Activated CD8-positive, alpha-beta memory T cell treated with anti-CD3 and anti-CD28 coated beads, Interleukin-2, amount 10 ng/mL, durations not matched to agents 7 days and 5 days (primary cell): ENCODE measurements at regions not wholly inside any gene's neighbourhood (a gene's known extent, or its start where the extent isn't known, plus 50 kb on each side); places are given as distances from the start of the nearest gene placed in this dataset.
A peak's percentile ranks its signal among the peaks of the same experiment; 100 is the strongest.

ENCODE experiments used
- ATAC-seq: fragments of 150-1000 bp; cut with Tn5 transposase; one replicate; pipeline ENCODE4 v1.10.0; 2021; ENCODE audit warnings: moderate library complexity
- CTCF ChIA-PET: fragments of 350-600 bp; sonication (Branson Sonifier 250); formaldehyde crosslinking; loops from one replicate; lab custom pipeline; 2021; ENCODE audit warnings: antibody characterized with exemption; lab: Charles Lee
- DNase-seq: peaks from one replicate; pipeline ENCODE4 v3.0.0-alpha.2; 2020
- H3K27ac Mint-ChIP-seq: one replicate; pipeline ENCODE4 v1.8.0; 2021; ENCODE audit warnings: mild to moderate bottlenecking, mixed read lengths
- H3K27me3 Mint-ChIP-seq: one replicate; pipeline ENCODE4 v1.8.0; 2021; ENCODE audit warnings: mixed read lengths
- H3K36me3 Mint-ChIP-seq: one replicate; pipeline ENCODE4 v1.8.0; 2021; ENCODE audit warnings: mild to moderate bottlenecking, mixed read lengths
- H3K4me1 Mint-ChIP-seq: one replicate; pipeline ENCODE4 v1.8.0; 2021; ENCODE audit warnings: mixed read lengths
- H3K4me3 Mint-ChIP-seq: one replicate; pipeline ENCODE4 v1.8.0; 2021; ENCODE audit warnings: mild to moderate bottlenecking, moderate library complexity, mixed read lengths
- H3K9me3 Mint-ChIP-seq: one replicate; pipeline ENCODE4 v1.8.0; 2022; ENCODE audit warnings: low read depth, mixed read lengths

DNA sequence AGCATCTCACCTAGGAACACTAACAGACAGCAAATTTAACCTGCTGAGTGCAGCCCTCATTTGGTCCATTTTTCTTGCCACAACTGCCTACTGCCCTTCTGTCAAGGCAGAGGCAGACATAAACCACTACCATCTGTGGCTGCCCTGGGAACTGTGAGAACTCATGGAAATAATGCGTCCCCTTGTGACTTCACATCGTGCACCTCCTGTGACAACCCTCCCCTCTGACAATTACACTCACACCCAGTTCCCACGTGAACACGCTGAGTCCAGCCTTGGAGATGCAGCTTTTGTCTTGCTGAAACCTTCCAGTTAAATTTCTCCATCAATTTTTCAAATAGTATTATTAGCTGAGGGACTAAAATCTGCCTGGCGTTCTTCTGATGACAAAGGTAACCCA is 193.1 kb upstream of the KLF14 start:
- DNase-seq = no peak
- Mint-ChIP-seq H3K9me3 (no peaks in the 10 kb centered on the region), H3K36me3 (peaks cover 53% of the 10 kb centered on the region), H3K4me3 (no peak overlapping the region), H3K27me3 (no peaks in the 10 kb centered on the region), H3K4me1 (peaks cover 86% of the 10 kb centered on the region), H3K27ac (peak overlapping the region; percentile 88)
- CTCF ChIA-PET = interaction anchor here (1.3 to 2.7 kb wide), 5 partner anchors 11 to 30 kb away, joined by 3 to 16 read pairs (median 4); no protein-coding TSS in a partner anchor
- peak; percentile 24 for ATAC-seq

- ATAC-seq = no peak
- peaks cover 86% of the 10 kb centered on the region for H3K4me1 Mint-ChIP-seq
- no peaks in the 10 kb centered on the region for H3K9me3 Mint-ChIP-seq
- H3K4me3 Mint-ChIP-seq = no peak overlapping the region
- peak overlapping the region; percentile 88 for H3K27ac Mint-ChIP-seq
- no peaks in the 10 kb centered on the region for H3K27me3 Mint-ChIP-seq
- peaks cover 53% of the 10 kb centered on the region for H3K36me3 Mint-ChIP-seq
- DNase-seq = no peak
- CTCF ChIA-PET = interaction anchor here (0.9 to 2.7 kb wide), 7 partner anchors 10 to 31 kb away, joined by 3 to 16 read pairs (median 4); no protein-coding TSS in a partner anchor
Observed at GRCh38 chr7:130927564-130927963, 193.6 kb upstream of the KLF14 start.

DNA sequence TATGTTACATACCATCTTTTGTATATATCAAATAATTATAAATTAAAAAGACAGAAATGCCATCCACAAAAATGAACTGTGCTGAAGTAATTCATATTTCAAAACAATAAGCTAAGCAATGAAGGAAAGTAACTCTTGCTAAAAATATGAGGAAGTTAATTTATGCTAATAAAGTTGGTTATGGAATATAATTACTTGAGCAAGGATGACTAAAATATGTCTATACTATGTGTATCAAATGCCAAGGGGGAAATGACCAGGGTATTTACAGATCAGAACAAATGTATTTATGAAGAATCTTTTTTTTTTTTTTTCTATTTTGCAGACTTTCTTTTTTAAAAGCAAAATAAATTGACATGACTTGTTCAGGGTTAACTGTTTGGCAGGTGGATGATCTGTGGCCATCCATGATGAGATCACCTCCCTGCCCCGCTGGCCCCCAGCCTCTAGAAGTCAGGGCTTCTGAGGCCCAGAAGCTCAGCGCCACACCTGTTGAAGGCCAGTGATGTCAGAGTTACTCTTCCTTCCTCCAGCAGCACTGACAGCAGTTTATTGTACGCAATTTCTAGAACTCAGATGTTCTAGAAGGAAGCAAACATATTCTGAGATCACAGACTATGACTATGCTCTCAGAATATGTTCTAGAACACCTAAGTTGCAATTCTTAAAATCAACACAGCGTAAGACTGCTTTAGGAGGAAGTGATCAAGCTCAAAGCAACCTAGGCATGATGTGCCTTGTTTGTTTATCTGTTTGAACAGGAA is 196.1 kb upstream of the KLF14 start:
- Mint-ChIP-seq H3K27me3 (no peaks in the 10 kb centered on the region), H3K36me3 (peaks cover 54% of the 10 kb centered on the region), H3K9me3 (no peaks in the 10 kb centered on the region), H3K4me1 (peaks cover 88% of the 10 kb centered on the region), H3K27ac (peak overlapping the region; percentile 79), H3K4me3 (no peak overlapping the region)
- DNase-seq (no peak), ATAC-seq (peak; percentile 25)
- CTCF ChIA-PET = interaction anchor here (1.1 to 2.6 kb wide), 12 partner anchors 8 to 110 kb away, joined by 3 to 13 read pairs (median 5); no protein-coding TSS in a partner anchor

- DNase-seq (no peak), ATAC-seq (no peak)
- H3K36me3 Mint-ChIP-seq = peaks cover 54% of the 10 kb centered on the region
- H3K27ac Mint-ChIP-seq = peak overlapping the region; percentile 79
- CTCF ChIA-PET = interaction anchor here (1.1 to 2.6 kb wide), 8 partner anchors 9 to 109 kb away, joined by 4 to 13 read pairs (median 6); no protein-coding TSS in a partner anchor
- H3K4me1 Mint-ChIP-seq = peaks cover 88% of the 10 kb centered on the region
- H3K4me3 Mint-ChIP-seq = no peak overlapping the region
- no peaks in the 10 kb centered on the region for H3K27me3 Mint-ChIP-seq
- no peaks in the 10 kb centered on the region for H3K9me3 Mint-ChIP-seq
Observed at GRCh38 chr7:130930681-130931080, 196.7 kb upstream of the KLF14 start.

GRCh38 chr7:130931423-130931822 is 197.4 kb upstream of the KLF14 start:
- no peak for DNase-seq
- CTCF ChIA-PET = interaction anchor here (1.2 to 2.6 kb wide), 4 partner anchors 9 to 109 kb away, joined by 4 to 13 read pairs (median 6); no protein-coding TSS in a partner anchor

GRCh38 chr7:130932088-130932487 is 198.1 kb upstream of the KLF14 start:
- Mint-ChIP-seq H3K9me3 (no peaks in the 10 kb centered on the region), H3K4me1 (peaks cover 88% of the 10 kb centered on the region), H3K27me3 (no peaks in the 10 kb centered on the region), H3K36me3 (peaks cover 57% of the 10 kb centered on the region), H3K4me3 (no peak overlapping the region), H3K27ac (peak overlapping the region; percentile 72)
- no peak for DNase-seq
- CTCF ChIA-PET = interaction anchor here (1.4 to 2.6 kb wide), 3 partner anchors 14 to 109 kb away, joined by 4 to 13 read pairs (median 8); no protein-coding TSS in a partner anchor
- ATAC-seq = no peak

More at GRCh38 chr7:130931423-130931822, 197.4 kb upstream of the KLF14 start:
- Mint-ChIP-seq H3K4me3 (no peak overlapping the region), H3K36me3 (peaks cover 53% of the 10 kb centered on the region), H3K27ac (peak overlapping the region; percentile 49), H3K27me3 (no peaks in the 10 kb centered on the region), H3K9me3 (no peaks in the 10 kb centered on the region), H3K4me1 (peaks cover 88% of the 10 kb centered on the region)
- no peak for ATAC-seq

DNA sequence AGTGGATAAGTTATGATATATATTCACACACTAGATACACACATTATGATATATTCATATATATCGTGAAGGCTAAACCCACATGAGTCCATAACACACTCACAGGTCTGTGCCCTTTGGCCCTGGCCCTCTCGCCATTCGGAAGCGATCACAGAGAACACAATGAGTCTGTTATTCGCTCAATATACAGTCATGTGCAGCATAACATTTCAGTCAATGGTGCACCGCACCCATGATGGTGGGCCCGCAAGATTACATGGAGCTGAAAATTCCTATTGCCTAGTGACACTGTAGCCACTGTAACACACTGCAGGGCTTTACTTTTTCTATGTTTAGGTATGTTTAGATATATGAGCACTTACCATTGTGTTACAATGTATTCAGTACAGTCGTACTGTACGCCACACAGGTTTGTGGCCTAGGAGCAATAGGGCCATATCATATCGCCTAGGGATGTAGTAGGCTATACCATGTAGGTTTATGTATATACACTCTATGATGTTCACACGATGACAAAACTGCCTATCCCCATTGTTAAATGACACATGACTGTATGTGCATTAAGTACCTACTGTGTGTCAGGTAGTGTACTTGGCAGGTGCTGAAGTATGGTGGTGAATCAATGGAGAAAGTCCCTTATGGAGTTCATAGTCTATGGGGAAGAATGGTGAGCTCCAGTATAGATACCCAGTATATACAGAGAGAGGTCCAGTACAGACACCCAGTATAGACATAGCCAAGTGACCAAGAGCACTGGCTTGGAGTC is 198.8 kb upstream of the KLF14 start:
- DNase-seq (no peak), ATAC-seq (no peak)
- no peaks in the 10 kb centered on the region for H3K27me3 Mint-ChIP-seq
- CTCF ChIA-PET = interaction anchor here (1.4 to 2.6 kb wide), 3 partner anchors 15 to 108 kb away, joined by 4 to 13 read pairs (median 8); no protein-coding TSS in a partner anchor
- no peaks in the 10 kb centered on the region for H3K9me3 Mint-ChIP-seq
- no peak overlapping the region for H3K27ac Mint-ChIP-seq
- peaks cover 54% of the 10 kb centered on the region for H3K36me3 Mint-ChIP-seq
- H3K4me3 Mint-ChIP-seq = no peak overlapping the region
- H3K4me1 Mint-ChIP-seq = peaks cover 83% of the 10 kb centered on the region

DNA sequence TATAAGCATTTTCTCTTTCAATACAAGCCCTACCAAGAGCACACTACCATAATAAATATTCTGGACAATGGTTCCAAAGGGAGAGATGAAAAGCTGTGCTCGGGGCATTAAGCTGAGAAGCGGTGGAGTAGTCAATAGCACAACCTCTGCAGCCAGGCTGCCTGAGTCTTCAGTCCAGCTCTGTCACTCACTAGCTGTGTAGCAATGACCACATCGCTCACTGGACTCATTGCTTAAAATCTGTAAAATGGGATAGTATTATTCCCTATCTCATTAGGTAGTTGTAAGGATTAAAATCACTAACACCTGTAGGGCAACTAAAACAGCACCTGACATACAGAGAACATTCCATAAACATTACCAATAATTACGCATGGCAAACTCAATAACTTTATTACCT is 199.9 kb upstream of the KLF14 start:
- no peaks in the 10 kb centered on the region for H3K9me3 Mint-ChIP-seq
- H3K4me3 Mint-ChIP-seq = no peak overlapping the region
- CTCF ChIA-PET = interaction anchor here (0.8 kb wide), 1 partner anchor 13 kb away, joined by 3 read pairs; no protein-coding TSS in a partner anchor
- peak overlapping the region; percentile 18 for H3K27ac Mint-ChIP-seq
- H3K4me1 Mint-ChIP-seq = peaks cover 83% of the 10 kb centered on the region
- DNase-seq = no peak
- no peaks in the 10 kb centered on the region for H3K27me3 Mint-ChIP-seq
- no peak for ATAC-seq
- peaks cover 57% of the 10 kb centered on the region for H3K36me3 Mint-ChIP-seq

DNA sequence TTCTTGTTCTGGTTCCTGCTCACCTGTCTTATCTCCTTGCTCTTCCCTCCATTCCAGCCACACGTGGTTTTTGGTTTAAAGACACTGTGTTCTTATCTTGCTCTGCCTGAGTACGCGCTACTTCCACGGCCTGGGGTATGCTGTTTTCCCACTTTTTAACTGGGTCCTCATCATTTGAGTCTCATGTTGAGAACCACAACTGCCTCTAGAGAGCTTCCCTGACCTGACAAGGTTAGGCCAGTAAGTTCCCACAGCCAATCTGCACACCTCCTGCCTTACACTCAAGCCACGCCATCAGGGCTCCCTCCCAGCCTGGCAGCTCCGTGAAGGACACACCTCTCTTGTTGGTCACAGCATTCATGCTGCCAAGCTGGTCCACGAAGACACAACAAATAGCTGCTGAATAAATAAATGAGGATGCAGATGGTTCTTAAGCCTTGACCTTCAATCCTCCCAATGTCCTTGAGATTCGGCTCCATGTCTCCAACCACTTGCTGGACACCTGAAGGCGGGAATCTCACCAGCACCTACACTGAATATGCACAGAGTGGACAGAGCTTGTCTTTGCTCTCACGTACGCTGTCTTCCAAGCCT is 201.7 kb upstream of the KLF14 start:
- Mint-ChIP-seq H3K27ac (peak overlapping the region; percentile 61), H3K4me1 (peaks cover 84% of the 10 kb centered on the region), H3K36me3 (peaks cover 63% of the 10 kb centered on the region), H3K4me3 (no peak overlapping the region), H3K9me3 (no peaks in the 10 kb centered on the region), H3K27me3 (no peaks in the 10 kb centered on the region)
- no peak for ATAC-seq
- no peak for DNase-seq
- CTCF ChIA-PET = interaction anchor here (0.7 to 1.9 kb wide), 8 partner anchors 10 to 105 kb away, joined by 3 to 7 read pairs (median 4); no protein-coding TSS in a partner anchor

- Mint-ChIP-seq H3K27me3 (no peaks in the 10 kb centered on the region), H3K9me3 (no peaks in the 10 kb centered on the region), H3K4me3 (no peak overlapping the region), H3K36me3 (peaks cover 66% of the 10 kb centered on the region), H3K4me1 (peaks cover 84% of the 10 kb centered on the region), H3K27ac (peak overlapping the region; percentile 61)
- CTCF ChIA-PET = interaction anchor here (0.7 to 1.9 kb wide), 8 partner anchors 10 to 104 kb away, joined by 3 to 7 read pairs (median 5); no protein-coding TSS in a partner anchor
- ATAC-seq (no peak), DNase-seq (no peak)
Observed at GRCh38 chr7:130936202-130936931, 202.4 kb upstream of the KLF14 start.

- Mint-ChIP-seq H3K36me3 (peaks cover 70% of the 10 kb centered on the region), H3K9me3 (no peaks in the 10 kb centered on the region), H3K4me1 (peaks cover 87% of the 10 kb centered on the region), H3K27ac (peak overlapping the region; percentile 61), H3K27me3 (no peaks in the 10 kb centered on the region), H3K4me3 (no peak overlapping the region)
- DNase-seq (no peak), ATAC-seq (no peak)
- CTCF ChIA-PET = interaction anchor here (1.0 to 1.9 kb wide), 8 partner anchors 10 to 103 kb away, joined by 3 to 6 read pairs (median 3); no protein-coding TSS in a partner anchor
Observed at GRCh38 chr7:130937016-130937415, 203.0 kb upstream of the KLF14 start.

DNA sequence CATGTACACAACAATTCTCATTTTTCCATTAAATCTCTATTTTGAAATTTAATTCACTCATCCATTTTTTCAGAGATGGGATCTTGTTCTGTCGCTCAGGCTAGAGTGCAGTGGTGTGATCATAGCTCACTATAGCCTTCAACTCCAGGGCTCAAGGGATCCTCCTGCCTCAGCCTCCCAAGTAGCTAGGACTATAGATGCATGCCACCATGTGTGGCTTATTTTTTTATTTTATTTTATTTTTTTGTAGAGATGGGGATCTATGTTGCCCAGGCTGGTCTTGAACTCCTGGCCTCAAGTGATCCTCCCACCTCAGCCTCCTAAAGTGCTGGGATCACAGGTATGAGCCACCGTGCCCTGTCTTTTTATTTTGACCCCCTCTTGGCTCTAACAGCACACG is 203.8 kb upstream of the KLF14 start:
- no peaks in the 10 kb centered on the region for H3K9me3 Mint-ChIP-seq
- H3K27me3 Mint-ChIP-seq = no peaks in the 10 kb centered on the region
- ATAC-seq (no peak), DNase-seq (no peak)
- H3K4me1 Mint-ChIP-seq = peaks cover 89% of the 10 kb centered on the region
- peak overlapping the region; percentile 25 for H3K4me3 Mint-ChIP-seq
- H3K36me3 Mint-ChIP-seq = peaks cover 74% of the 10 kb centered on the region
- H3K27ac Mint-ChIP-seq = peak overlapping the region; percentile 95
- CTCF ChIA-PET = interaction anchor here (1.0 to 4.7 kb wide), 11 partner anchors 10 to 75 kb away, joined by 3 to 24 read pairs (median 5); no protein-coding TSS in a partner anchor
